22Rv1 (cell line): ENCODE measurements at regions not wholly inside any gene's neighbourhood (a gene's known extent, or its start where the extent isn't known, plus 50 kb on each side); places are given as distances from the start of the nearest gene placed in this dataset.

Experiments used
- H3K27ac ChIP-seq: fragments of 450-650 bp; 2 replicates; pipeline ENCODE4 v1.5.1; 2017
- ZFX ChIP-seq: fragments of 450-650 bp; IDR thresholded peaks from 2 replicates; pipeline ENCODE4 v1.6.1; 2017; ENCODE audit warnings: antibody characterized with exemption, borderline replicate concordance
- TF ChIP-seq, protein P1 (sequence below): fragments of 450-650 bp; IDR thresholded peaks from 2 replicates; pipeline ENCODE4 v1.5.1; 2017; ENCODE audit warnings: mild to moderate bottlenecking

DNA sequence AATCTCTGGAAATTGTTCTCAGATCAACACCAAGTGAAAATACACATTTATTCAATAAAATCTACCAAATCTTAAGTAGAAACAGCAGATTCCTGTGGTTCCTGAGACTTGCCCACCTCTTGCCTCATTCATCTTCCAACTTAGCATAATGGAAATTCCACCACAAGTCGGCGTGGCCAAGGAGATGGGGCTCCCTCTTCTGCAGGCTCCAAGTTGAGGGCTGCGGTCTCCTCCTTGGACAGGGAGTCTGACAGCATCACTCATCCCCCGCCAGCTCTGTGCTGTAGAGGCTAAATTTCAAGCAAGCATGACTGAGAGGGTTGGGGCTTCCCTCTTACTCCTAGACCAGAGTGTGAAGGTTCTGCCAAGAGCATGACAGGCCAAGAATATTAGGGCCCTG is 273.7 kb downstream of the DIRAS2 start:
- TF ChIP-seq, protein P1, sequence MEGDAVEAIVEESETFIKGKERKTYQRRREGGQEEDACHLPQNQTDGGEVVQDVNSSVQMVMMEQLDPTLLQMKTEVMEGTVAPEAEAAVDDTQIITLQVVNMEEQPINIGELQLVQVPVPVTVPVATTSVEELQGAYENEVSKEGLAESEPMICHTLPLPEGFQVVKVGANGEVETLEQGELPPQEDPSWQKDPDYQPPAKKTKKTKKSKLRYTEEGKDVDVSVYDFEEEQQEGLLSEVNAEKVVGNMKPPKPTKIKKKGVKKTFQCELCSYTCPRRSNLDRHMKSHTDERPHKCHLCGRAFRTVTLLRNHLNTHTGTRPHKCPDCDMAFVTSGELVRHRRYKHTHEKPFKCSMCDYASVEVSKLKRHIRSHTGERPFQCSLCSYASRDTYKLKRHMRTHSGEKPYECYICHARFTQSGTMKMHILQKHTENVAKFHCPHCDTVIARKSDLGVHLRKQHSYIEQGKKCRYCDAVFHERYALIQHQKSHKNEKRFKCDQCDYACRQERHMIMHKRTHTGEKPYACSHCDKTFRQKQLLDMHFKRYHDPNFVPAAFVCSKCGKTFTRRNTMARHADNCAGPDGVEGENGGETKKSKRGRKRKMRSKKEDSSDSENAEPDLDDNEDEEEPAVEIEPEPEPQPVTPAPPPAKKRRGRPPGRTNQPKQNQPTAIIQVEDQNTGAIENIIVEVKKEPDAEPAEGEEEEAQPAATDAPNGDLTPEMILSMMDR = no peak
- no peak for TF ChIP-seq ZFX
- H3K27ac ChIP-seq = no peak overlapping the region

DNA sequence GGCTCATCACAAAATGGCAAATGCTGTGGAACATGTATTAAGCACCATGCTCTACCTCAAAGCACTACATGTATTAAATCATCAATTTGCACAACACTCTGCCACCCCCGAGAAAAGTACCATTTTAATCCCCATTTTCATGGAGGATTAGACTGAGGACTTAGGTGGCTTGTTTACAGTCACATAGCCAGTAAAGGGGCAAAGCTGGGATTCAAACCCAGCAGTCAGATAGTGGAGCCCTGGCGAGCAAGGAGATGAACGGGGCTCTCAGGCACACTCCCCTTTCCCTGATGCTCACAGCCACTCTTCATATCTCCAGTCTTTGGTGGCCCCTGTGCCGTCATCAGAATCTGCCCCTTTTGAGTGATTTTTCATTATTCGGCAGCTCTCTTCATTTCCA is 262.9 kb downstream of the DIRAS2 start:
- no peak for TF ChIP-seq ZFX
- TF ChIP-seq, protein P1 = no peak
- H3K27ac ChIP-seq = no peak overlapping the region

GRCh38 chr9:90385146-90385545 is 257.5 kb downstream of the DIRAS2 start:
- TF ChIP-seq ZFX = no peak
- TF ChIP-seq, protein P1 = no peak
- H3K27ac ChIP-seq = no peak overlapping the region

- TF ChIP-seq, protein P1 = no peak
- no peak for TF ChIP-seq ZFX
- no peak overlapping the region for H3K27ac ChIP-seq
Observed at GRCh38 chr9:90393365-90394152, 249.1 kb downstream of the DIRAS2 start.

DNA sequence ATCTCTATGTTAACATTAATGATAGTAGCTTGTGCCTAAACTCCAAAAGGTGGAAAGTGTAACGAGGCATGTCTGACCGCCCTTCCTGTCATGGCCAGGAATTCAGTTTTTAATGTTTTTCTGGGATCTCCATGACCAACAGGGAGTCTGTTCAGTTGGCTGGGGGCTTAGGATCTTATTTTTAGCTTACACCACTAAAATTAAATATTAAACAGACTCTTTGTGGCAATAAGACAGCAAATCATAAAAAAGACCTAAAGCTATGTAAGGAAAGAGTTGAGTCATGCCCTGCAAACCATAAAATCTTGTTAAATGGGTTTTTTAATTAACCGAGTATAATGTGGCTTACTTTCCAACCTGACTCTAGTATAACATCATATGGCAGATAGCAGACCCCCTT is 247.8 kb downstream of the DIRAS2 start:
- H3K27ac ChIP-seq = no peak overlapping the region
- no peak for TF ChIP-seq ZFX
- TF ChIP-seq, protein P1 = no peak

DNA sequence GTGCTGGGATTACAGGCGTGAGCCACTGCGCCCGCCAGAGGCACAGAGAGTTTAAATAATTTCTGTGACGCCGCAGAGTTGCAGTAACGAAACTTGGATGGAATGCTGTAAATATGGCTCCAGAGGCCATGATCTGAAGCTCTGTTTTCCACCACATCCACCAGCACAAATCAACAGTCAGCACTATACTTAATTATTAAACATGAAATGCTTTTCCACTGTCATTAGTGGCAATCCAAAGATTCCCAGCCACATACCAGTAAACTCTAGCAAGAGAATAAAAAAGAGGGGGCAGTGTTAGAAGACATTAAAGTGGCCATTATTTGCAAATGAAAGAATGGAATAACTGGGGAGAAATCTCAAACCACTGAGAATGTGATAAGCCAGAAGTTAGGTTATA is 242.5 kb downstream of the DIRAS2 start:
- no peak overlapping the region for H3K27ac ChIP-seq
- no peak for TF ChIP-seq ZFX
- TF ChIP-seq, protein P1 = no peak

GRCh38 chr9:90408659-90409058 is 234.0 kb downstream of the DIRAS2 start:
- TF ChIP-seq, protein P1 = no peak
- TF ChIP-seq ZFX = no peak
- no peak overlapping the region for H3K27ac ChIP-seq
